ENCODE measurements at regions not wholly inside any gene's neighbourhood (a gene's known extent, or its start where the extent isn't known, plus 50 kb on each side); places are given as distances from the start of the nearest gene placed in this dataset.

DNA sequence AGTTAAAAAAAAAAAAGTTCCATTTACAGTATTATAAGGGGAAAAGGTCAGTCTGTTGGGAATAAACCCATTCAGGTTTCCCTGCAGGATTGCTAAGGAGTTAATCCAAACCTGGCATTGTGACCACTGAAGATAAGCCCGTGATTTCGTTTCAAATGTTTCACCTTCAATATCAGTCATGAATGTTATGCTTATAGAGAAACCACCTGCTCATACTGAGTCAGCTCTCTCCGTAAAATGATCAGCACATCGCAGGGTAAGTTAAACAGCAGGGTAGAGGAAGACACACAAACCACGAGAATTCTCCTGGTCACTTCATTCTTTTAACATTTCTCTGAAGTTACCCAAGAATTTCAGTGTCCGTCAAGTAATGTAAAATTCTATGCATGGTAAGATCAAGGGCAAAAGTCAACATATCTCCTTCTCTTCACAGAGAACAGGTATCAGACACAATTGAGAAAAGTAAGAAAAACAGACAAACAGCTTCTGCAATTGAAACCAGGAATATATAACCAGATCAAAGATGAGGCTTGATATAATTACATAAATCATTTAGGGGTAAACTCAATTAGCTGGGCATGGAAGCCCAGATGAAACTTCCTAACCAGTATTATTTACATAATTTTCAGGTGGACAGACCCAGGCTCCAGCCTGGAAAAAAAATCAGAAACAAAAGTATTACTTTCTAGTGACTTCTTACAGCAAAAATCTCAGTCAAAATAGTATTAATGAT lies 67.6 kb upstream of the ARHGEF3 start:
- no peak for DNase-seq
- Mint-ChIP-seq H3K4me1 (peaks cover 21% of the 10 kb centered on the region), H3K36me3 (ENCODE audit: low read depth) (peaks cover 1% of the 10 kb centered on the region), H3K4me3 (no peak overlapping the region), H3K27ac (no peak overlapping the region), H3K27me3 (ENCODE audit: low read depth, poor library complexity) (peaks cover 5% of the 10 kb centered on the region), H3K9me3 (no peaks in the 10 kb centered on the region)
- TF ChIP-seq CTCF (IDR thresholded peaks at IDR 0.05): no peak

GRCh38 chr3:56868706-56869105 lies 67.0 kb upstream of the ARHGEF3 start:
- no peak overlapping the region for H3K27ac Mint-ChIP-seq
- DNase-seq: no peak
- TF ChIP-seq CTCF (IDR thresholded peaks at IDR 0.05): no peak
- no peaks in the 10 kb centered on the region for H3K9me3 Mint-ChIP-seq
- no peak overlapping the region for H3K4me3 Mint-ChIP-seq
- peaks cover 18% of the 10 kb centered on the region for H3K4me1 Mint-ChIP-seq
- peaks cover 10% of the 10 kb centered on the region for H3K27me3 Mint-ChIP-seq (ENCODE audit: low read depth, poor library complexity)
- peaks cover 5% of the 10 kb centered on the region for H3K36me3 Mint-ChIP-seq (ENCODE audit: low read depth)

GRCh38 chr3:56867671-56868070 lies 65.9 kb upstream of the ARHGEF3 start:
- Mint-ChIP-seq H3K27me3 (ENCODE audit: low read depth, poor library complexity) (peaks cover 10% of the 10 kb centered on the region), H3K4me3 (no peak overlapping the region), H3K36me3 (ENCODE audit: low read depth) (peaks cover 5% of the 10 kb centered on the region), H3K9me3 (no peaks in the 10 kb centered on the region), H3K4me1 (peaks cover 22% of the 10 kb centered on the region), H3K27ac (no peak overlapping the region)
- no peak for TF ChIP-seq CTCF (IDR thresholded peaks at IDR 0.05)
- DNase-seq: no peak

DNA sequence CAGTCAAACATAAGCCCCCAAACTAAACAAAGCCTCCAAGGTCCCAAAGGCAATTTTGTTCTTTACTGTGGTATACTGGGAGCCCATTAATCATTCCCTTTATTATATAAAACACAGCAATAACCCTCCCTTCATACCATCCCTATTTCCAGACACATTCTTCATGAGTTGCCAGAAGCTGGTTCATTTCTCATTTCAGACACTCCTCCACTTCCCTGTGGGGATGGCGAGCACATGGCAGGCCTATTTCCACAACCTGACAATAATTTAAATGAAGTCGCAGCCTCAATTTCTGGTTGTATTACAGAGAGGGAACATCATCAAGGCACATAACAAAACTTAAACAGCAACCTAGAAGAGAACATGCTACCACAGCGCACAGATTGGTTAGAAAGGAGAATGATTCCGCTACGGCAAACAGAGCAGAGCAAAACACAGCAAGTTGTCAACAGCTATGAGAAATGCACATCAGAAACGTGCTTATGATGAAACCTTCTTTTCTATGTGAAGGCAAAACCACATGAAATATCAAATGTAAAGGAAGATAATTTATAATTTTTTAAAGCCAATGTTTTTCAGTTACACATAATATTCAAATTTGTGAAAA lies 63.3 kb upstream of the ARHGEF3 start:
- no peaks in the 10 kb centered on the region for H3K9me3 Mint-ChIP-seq
- H3K4me1 Mint-ChIP-seq: peaks cover 46% of the 10 kb centered on the region
- H3K27ac Mint-ChIP-seq: peak overlapping the region; percentile 9
- no peak overlapping the region for H3K4me3 Mint-ChIP-seq
- H3K27me3 Mint-ChIP-seq (ENCODE audit: low read depth, poor library complexity): peaks cover 10% of the 10 kb centered on the region
- DNase-seq: no peak
- H3K36me3 Mint-ChIP-seq (ENCODE audit: low read depth): peaks cover 5% of the 10 kb centered on the region
- TF ChIP-seq CTCF (IDR thresholded peaks at IDR 0.05): no peak

DNA sequence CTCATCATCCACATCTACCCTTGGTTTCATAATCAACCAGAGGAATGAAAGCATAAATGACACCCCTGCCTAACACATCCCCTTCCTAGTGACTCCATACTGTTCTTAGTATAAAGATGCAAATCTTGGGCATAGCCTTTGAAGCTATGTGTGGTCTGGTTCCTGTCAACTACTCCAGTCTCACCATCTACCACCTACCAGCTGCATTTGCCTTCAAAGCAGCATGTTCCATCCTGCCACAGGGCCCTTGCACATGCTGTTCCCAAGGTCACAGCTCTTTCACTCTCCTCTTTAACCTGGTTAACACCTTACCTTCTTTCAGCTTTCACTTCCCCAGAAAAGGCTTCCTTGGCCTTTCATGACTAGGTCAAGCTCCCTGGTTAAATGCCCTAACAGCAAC lies 62.3 kb upstream of the ARHGEF3 start:
- Mint-ChIP-seq H3K27me3 (ENCODE audit: low read depth, poor library complexity) (peaks cover 7% of the 10 kb centered on the region), H3K4me3 (no peak overlapping the region), H3K9me3 (no peaks in the 10 kb centered on the region), H3K36me3 (ENCODE audit: low read depth) (peaks cover 5% of the 10 kb centered on the region), H3K4me1 (peaks cover 42% of the 10 kb centered on the region), H3K27ac (peak overlapping the region; percentile 26)
- no peak for TF ChIP-seq CTCF (IDR thresholded peaks at IDR 0.05)
- DNase-seq: no peak

Measured in nephron progenitor cell (in vitro differentiated cells).